ENCODE measurements at regions not wholly inside any gene's neighbourhood (a gene's known extent, or its start where the extent isn't known, plus 50 kb on each side); places are given as distances from the start of the nearest gene placed in this dataset.

DNA sequence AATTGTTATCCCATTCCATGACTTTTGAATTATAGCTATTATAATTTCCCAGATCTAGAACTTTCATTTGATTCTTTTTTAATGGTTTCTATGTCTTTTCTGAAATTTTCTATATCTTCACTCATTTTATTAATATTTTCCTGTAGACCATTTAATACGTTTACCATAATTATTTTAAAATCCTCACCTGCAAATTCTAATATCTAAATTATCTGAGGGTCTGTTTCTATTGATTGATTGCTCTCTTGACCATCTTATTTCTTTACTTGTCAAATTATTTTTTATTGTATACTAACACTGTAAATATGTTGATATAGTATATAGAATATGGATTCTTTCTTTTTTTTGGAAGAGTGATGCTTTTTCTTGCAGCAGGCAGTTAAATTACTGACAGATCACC is 229.3 kb upstream of the CTBP2 start:
- Histone ChIP-seq H3K27ac (no peak overlapping the region), H3K36me3 (no peaks in the 10 kb centered on the region), H3K9me3 (peaks cover 0 to 15% (median 12%) of the 10 kb centered on the region in 3 donors), H3K4me3 (no peak overlapping the region), H3K27me3 (peaks cover 0 to 13% (median 0%) of the 10 kb centered on the region in 4 donors), H3K4me1 (no peaks in the 10 kb centered on the region)
- WGBS, 2 donors: 62 to 71% methylated on average over 1 of the region's 1 CpG
- no peak for TF ChIP-seq CTCF (IDR thresholded peaks at IDR 0.05)
- no peak for TF ChIP-seq POLR2A (IDR thresholded peaks at IDR 0.05)
- intact Hi-C loops (cut with DNase I): no loop called here
- DNase-seq: no peak

GRCh38 chr10:125379592-125379991 is 219.2 kb upstream of the CTBP2 start:
- no peak overlapping the region for H3K4me3 ChIP-seq
- intact Hi-C loops (cut with DNase I): no loop called here
- peaks cover 0 to 11% (median 0%) of the 10 kb centered on the region in 3 donors for H3K9me3 ChIP-seq
- no peak overlapping the region for H3K27ac ChIP-seq
- TF ChIP-seq POLR2A (IDR thresholded peaks at IDR 0.05): no peak
- no peak for TF ChIP-seq CTCF (IDR thresholded peaks at IDR 0.05)
- WGBS, 2 donors: 69 to 72% methylated on average over 4 of the region's 4 CpGs
- H3K36me3 ChIP-seq: no peaks in the 10 kb centered on the region
- no peak for DNase-seq
- H3K27me3 ChIP-seq: peaks cover 0 to 3% (median 0%) of the 10 kb centered on the region in 4 donors
- no peaks in the 10 kb centered on the region for H3K4me1 ChIP-seq

DNA sequence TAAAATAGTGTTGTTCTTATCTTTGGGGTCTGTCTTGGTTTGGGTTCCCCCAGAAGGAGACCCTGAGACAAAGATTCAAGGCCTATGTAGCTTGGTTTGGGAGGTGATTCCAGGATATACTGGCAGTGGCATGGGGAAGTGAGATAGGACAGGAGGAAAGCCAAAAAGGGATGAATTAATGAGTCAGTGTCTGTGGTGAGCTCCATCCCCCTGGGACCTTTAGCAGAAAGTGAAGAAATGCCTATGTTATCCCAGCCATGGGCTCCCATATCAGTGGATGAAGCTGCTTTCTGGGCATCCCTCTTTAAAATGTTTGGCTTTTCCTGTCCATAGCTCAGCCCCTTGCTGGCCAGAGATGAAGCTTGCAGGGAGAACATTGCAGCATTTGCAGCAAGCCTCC is 217.0 kb upstream of the CTBP2 start:
- Histone ChIP-seq H3K36me3 (no peaks in the 10 kb centered on the region), H3K9me3 (peaks cover 0 to 11% (median 0%) of the 10 kb centered on the region in 3 donors), H3K4me1 (no peaks in the 10 kb centered on the region), H3K27me3 (no peaks in the 10 kb centered on the region), H3K4me3 (no peak overlapping the region), H3K27ac (no peak overlapping the region)
- TF ChIP-seq POLR2A (IDR thresholded peaks at IDR 0.05) (no peak), CTCF (IDR thresholded peaks at IDR 0.05) (no peak)
- intact Hi-C loops (cut with DNase I): no loop called here
- no peak for DNase-seq

GRCh38 chr10:125375210-125375609 is 214.8 kb upstream of the CTBP2 start:
- Histone ChIP-seq H3K4me3 (no peak overlapping the region), H3K36me3 (no peaks in the 10 kb centered on the region), H3K9me3 (peaks cover 0 to 11% (median 0%) of the 10 kb centered on the region in 3 donors), H3K27ac (no peak overlapping the region), H3K27me3 (peaks cover 0 to 15% (median 0%) of the 10 kb centered on the region in 4 donors), H3K4me1 (no peaks in the 10 kb centered on the region)
- 42 to 45% methylated on average over 3 of the region's 3 CpGs for WGBS, 2 donors
- no peak for DNase-seq
- TF ChIP-seq POLR2A (IDR thresholded peaks at IDR 0.05) (no peak), CTCF (IDR thresholded peaks at IDR 0.05) (no peak)
- intact Hi-C loops (cut with DNase I): no loop called here

GRCh38 chr10:125373546-125373945 is 213.2 kb upstream of the CTBP2 start:
- no peak for TF ChIP-seq CTCF (IDR thresholded peaks at IDR 0.05)
- TF ChIP-seq POLR2A (IDR thresholded peaks at IDR 0.05): no peak
- DNase-seq: no peak
- H3K4me1 ChIP-seq: no peaks in the 10 kb centered on the region
- no peaks in the 10 kb centered on the region for H3K36me3 ChIP-seq
- 65 to 79% methylated on average over 6 of the region's 6 CpGs for WGBS, 2 donors
- no peaks in the 10 kb centered on the region for H3K9me3 ChIP-seq
- intact Hi-C loops (cut with DNase I): no loop called here
- H3K27ac ChIP-seq: no peak overlapping the region
- H3K27me3 ChIP-seq: peaks cover 0 to 17% (median 0%) of the 10 kb centered on the region in 4 donors
- H3K4me3 ChIP-seq: no peak overlapping the region

All from esophagus squamous epithelium (tissue), 5 donors.